GM12878 (cell line): ENCODE measurements at regions not wholly inside any gene's neighbourhood (a gene's known extent, or its start where the extent isn't known, plus 50 kb on each side); places are given as distances from the start of the nearest gene placed in this dataset.
"Not testable (repeated sequence)": the region's sequence is repeated elsewhere in the genome, so short reads cannot be mapped to it uniquely, and the experiment has no call there.

Experiments used
- ATAC-seq: fragments of 200-7000 bp; cut with Tn5 transposase; 3 replicates; pipeline ENCODE4 v1.9.1; 2020; ENCODE audit warnings: mild to moderate bottlenecking, moderate library complexity
- BruUV-seq: library from RNA; stranded (reverse); fragments of 400-500 nt; replicated peaks from 2 replicates; lab custom pipeline; 2021; lab: Mats Ljungman, UMichigan
- CTCF ChIA-PET: fragments of 300-600 bp; sonication (Branson Sonifier 250); formaldehyde crosslinking; extraction: SDS; loops from one replicate; lab custom pipeline; 2021; ENCODE audit warnings: inconsistent platforms; lab: Yijun Ruan, JAX
- POLR2A ChIA-PET: fragments of 350-600 bp; formaldehyde crosslinking; extraction: SDS; loops from one replicate; lab custom pipeline; 2021; ENCODE audit warnings: inconsistent platforms; lab: Charles Lee
- RAD21 ChIA-PET: fragments of 300-600 bp; sonication (Branson Sonifier 250); formaldehyde crosslinking; loops from one replicate; lab custom pipeline; 2023; ENCODE audit warnings: antibody characterized with exemption; ENCODE audit not compliant: unreplicated experiment; lab: Charles Lee
- SMC1A ChIA-PET: fragments of 300-600 bp; sonication (Branson Sonifier 250); formaldehyde crosslinking; loops from one replicate; lab custom pipeline; 2023; ENCODE audit not compliant: unreplicated experiment, uncharacterized antibody; lab: Charles Lee
- DNase-seq: peaks from one replicate; pipeline ENCODE4 v3.0.0-alpha.2; 2011; ENCODE audit warnings: low read depth, low spot score
- FAIRE-seq: peaks from 3 replicates; lab custom pipeline; 2011; peaks lifted over from hg19 to GRCh38; lab: Jason Lieb, UNC
- H2AFZ ChIP-seq: 2 replicates; pipeline ENCODE4 v1.6.0; 2011; ENCODE audit warnings: low read depth, low read length, control low read depth; ENCODE audit not compliant: control insufficient read depth
- H3K27ac ChIP-seq: 2 replicates; pipeline ENCODE4 v1.5.1; 2011; ENCODE audit warnings: control low read depth; ENCODE audit not compliant: control insufficient read depth, insufficient read depth
- H3K27me3 ChIP-seq, 2 experiments: replicated peaks in 1 of 2; 2 replicates each; pipeline versions ENCODE4 v1.6.0 to v1.6.1; 2011; ENCODE audit warnings: low read length in 1 of 2; ENCODE audit not compliant: control insufficient read depth in 2 of 2, insufficient read depth in 2 of 2
- H3K36me3 ChIP-seq, 2 experiments: 2 replicates each; pipeline ENCODE4 v1.5.1; 2011; ENCODE audit warnings: low read length in 1 of 2; ENCODE audit not compliant: control insufficient read depth in 2 of 2, insufficient read depth in 2 of 2
- H3K4me1 ChIP-seq: 2 replicates; pipeline ENCODE4 v1.6.1; 2011; ENCODE audit warnings: mild to moderate bottlenecking, low read length, moderate library complexity, mixed read lengths; ENCODE audit not compliant: control insufficient read depth, insufficient read depth
- H3K4me2 ChIP-seq: 2 replicates; pipeline ENCODE4 v1.6.0; 2011; ENCODE audit warnings: control low read depth; ENCODE audit not compliant: control insufficient read depth, insufficient read depth
- H3K4me3 ChIP-seq: fragments of 200-600 bp; sonication (generic); 2 replicates; pipeline ENCODE4 v1.5.1; 2016
- H3K79me2 ChIP-seq: 2 replicates; pipeline ENCODE4 v1.6.0; 2011; ENCODE audit warnings: low read length; ENCODE audit not compliant: control insufficient read depth, insufficient read depth
- H3K9ac ChIP-seq: 2 replicates; pipeline ENCODE4 v1.8.0; 2011; ENCODE audit warnings: low read length, control low read depth, mixed read lengths; ENCODE audit not compliant: control insufficient read depth, insufficient read depth
- H3K9me3 ChIP-seq: replicated peaks from 3 replicates; pipeline ENCODE4 v1.5.1; 2011; ENCODE audit warnings: mild to moderate bottlenecking, low read length; ENCODE audit not compliant: control insufficient read depth, insufficient read depth
- H4K20me1 ChIP-seq: 2 replicates; pipeline ENCODE4 v1.6.0; 2011; ENCODE audit not compliant: control insufficient read depth, insufficient read depth
- DPF2 ChIP-seq: fragments of 450-650 bp; IDR thresholded peaks from 2 replicates; pipeline ENCODE4 v1.6.1; 2017; ENCODE audit warnings: mild to moderate bottlenecking
- FOS ChIP-seq: IDR thresholded peaks from 3 replicates; pipeline ENCODE4 v1.6.1; 2011; ENCODE audit warnings: borderline replicate concordance; ENCODE audit not compliant: insufficient read length; ENCODE audit errors: extremely low read depth
- MXI1 ChIP-seq: fragments of 150-350 bp; IDR thresholded peaks from 2 replicates; pipeline ENCODE4 v1.6.1; 2011; ENCODE audit warnings: low read depth, mild to moderate bottlenecking, inconsistent platforms, low read length, improper control_type of control experiment
- REST ChIP-seq: IDR thresholded peaks from 2 replicates; pipeline ENCODE4 v1.6.1; 2012; ENCODE audit warnings: mild to moderate bottlenecking, low read depth, low read length
- SUPT20H ChIP-seq: IDR thresholded peaks from 2 replicates; pipeline ENCODE4 v1.6.1; 2011; ENCODE audit warnings: low read depth, mild to moderate bottlenecking, low read length, moderate library complexity, borderline replicate concordance; ENCODE audit not compliant: control insufficient read depth
- ZNF24 ChIP-seq: fragments of 450-650 bp; IDR thresholded peaks from 2 replicates; pipeline ENCODE4 v1.6.1; 2017; ENCODE audit warnings: antibody characterized with exemption, mild to moderate bottlenecking
- ZNF274 ChIP-seq: IDR thresholded peaks from one replicate; pipeline ENCODE4 v1.8.0; 2011; ENCODE audit not compliant: insufficient read length, insufficient read depth
- ZSCAN29 ChIP-seq: fragments of 450-650 bp; IDR thresholded peaks from 2 replicates; pipeline ENCODE4 v1.6.1; 2017; ENCODE audit warnings: mild to moderate bottlenecking, moderate library complexity
- WGBS: methylation state at CpG from one replicate; pipeline ENCODE4 v1.1.6; 2016; ENCODE audit warnings: low lambda C conversion rate; ENCODE audit not compliant: insufficient replicate concordance, insufficient coverage; ENCODE audit errors: missing lambda C conversion rate; 5-methylcytosine and 5-hydroxymethylcytosine counted together
- in situ Hi-C: fragments of 300-500 bp; cut with MboI; formaldehyde crosslinking; loops from 9 replicates; pipeline ENCODE4 v1.14.3; 2018; ENCODE audit warnings: mixed read lengths
- intact Hi-C: fragments of 100-400 bp; cut with micrococcal nuclease; formaldehyde crosslinking; loops from one replicate; pipeline ENCODE4 v1.14.2; 2022; ENCODE audit not compliant: unreplicated experiment

GRCh38 chr6:96437228-96437627 lies 84.4 kb upstream of the UFL1 start:
- H3K27ac ChIP-seq, in situ Hi-C loops, H3K4me1 ChIP-seq, BruUV-seq, H3K36me3 ChIP-seq, CTCF ChIA-PET, H3K79me2 ChIP-seq, FAIRE-seq, H3K9me3 ChIP-seq, H3K4me2 ChIP-seq, H3K27me3 ChIP-seq, RAD21 ChIA-PET, DNase-seq, H3K4me3 ChIP-seq, SMC1A ChIA-PET, intact Hi-C loops, POLR2A ChIA-PET, H2AFZ ChIP-seq, H4K20me1 ChIP-seq, H3K9ac ChIP-seq, ATAC-seq: not testable (repeated sequence)
- 32% methylated on average over 6 of the region's 6 CpGs for WGBS

- WGBS, result 29% methylated on average over 5 of the region's 5 CpGs
Observed at GRCh38 chr6:96450082-96450769, 71.4 kb upstream of the UFL1 start.

More at GRCh38 chr6:96450082-96450769, 71.4 kb upstream of the UFL1 start:
- H3K4me3 ChIP-seq, result no peak overlapping the region
- intact Hi-C loops (no loop called here), in situ Hi-C loops (no loop called here)
- ChIA-PET RAD21 (no interaction called here), SMC1A (interaction anchor here (0.6 to 1.6 kb wide), 5 partner anchors 13 to 435 kb away, joined by 3 read pairs; no protein-coding TSS in a partner anchor), POLR2A (no interaction called here), CTCF (interaction anchor here (0.5 to 0.6 kb wide), 2 partner anchors 285 to 356 kb away, joined by 3 to 4 read pairs; no protein-coding TSS in a partner anchor)
- H3K27me3 ChIP-seq, result no peaks in the 10 kb centered on the region
- TF ChIP-seq FOS (no peak), DPF2 (no peak), ZNF24 (no peak), MXI1 (no peak), SUPT20H (no peak), ZNF274 (no peak), REST (no peak), ZSCAN29 (no peak)
- no peak overlapping the region for H3K27ac ChIP-seq
- H3K9me3 ChIP-seq, result no peaks in the 10 kb centered on the region; the same call in 2 of the 3 replicates
- no peaks in the 10 kb centered on the region for H4K20me1 ChIP-seq
- no peaks in the 10 kb centered on the region for H3K4me1 ChIP-seq
- ATAC-seq, result no peak
- no peak overlapping the region for H3K4me2 ChIP-seq
- H3K36me3 ChIP-seq, result no peaks in the 10 kb centered on the region
- DNase-seq, result no peak
- H3K9ac ChIP-seq, result no peak overlapping the region
- no peaks in the 10 kb centered on the region for H3K79me2 ChIP-seq
- FAIRE-seq, result no peak
- no peak overlapping the region for H2AFZ ChIP-seq
- BruUV-seq, result no TSS peak
